Ureter (tissue), 1 donor: ENCODE measurements at regions not wholly inside any gene's neighbourhood (a gene's known extent, or its start where the extent isn't known, plus 50 kb on each side); places are given as distances from the start of the nearest gene placed in this dataset.

ENCODE experiments used
- DNase-seq: peaks from one replicate; pipeline ENCODE4 v3.0.0-alpha.2; 2020; ENCODE audit warnings: low spot score
- donor health status: DM: yes; HTN: yes; CAD: no.

DNA sequence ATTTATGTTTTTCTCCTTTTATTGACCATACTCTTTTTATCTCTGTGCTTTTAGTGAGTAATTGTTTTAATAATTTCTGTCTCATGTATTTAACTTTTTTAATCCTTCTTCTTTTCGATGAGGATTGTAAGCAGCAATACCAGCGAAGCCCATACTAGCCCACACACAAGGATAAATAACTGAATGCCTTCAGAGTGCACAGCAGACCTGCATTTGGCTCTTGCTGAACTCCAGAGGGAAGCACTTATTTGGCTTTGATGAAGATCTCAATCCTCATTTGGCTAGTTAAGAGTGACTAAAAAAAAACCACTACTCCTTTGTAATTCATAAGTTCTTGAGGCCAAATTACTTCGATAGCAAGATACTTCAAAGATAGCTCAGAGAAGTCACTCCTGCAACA lies 293.3 kb downstream of the METTL15 start:
- DNase-seq, result no peak

DNA sequence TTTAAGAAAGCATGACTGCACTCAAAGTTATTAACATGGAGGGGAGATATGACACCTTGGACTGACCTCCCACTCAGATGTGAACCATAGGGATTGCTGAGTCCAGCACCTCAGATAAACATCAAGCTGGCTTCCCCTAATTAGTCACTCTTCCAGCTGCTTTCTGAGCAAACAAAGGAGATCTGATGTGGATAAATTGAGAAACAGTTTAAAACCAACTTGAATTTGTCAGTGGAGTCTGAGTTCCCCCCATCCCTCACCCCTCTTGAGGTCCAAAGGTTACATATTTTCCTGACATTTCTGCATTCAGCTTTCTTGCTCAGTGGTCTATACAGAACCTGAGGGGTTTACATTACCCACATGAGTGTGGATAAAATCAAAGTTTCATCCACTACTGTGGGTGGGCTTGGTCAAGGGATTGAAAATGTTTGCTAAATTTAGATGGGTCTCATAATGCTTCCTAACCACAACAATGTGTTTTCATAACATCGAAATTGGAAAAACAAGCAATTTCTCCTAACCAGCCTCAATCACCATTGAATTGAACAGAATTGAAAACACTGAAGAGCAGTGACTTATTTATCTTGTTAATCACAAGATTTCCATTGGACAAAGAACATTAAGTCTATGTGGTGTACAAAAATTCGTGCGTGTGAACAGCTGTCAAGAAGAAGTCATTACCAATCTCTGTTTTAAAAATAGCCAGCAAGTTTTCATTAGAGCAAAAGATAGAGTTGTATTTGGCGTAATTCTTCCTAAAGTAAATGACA lies 292.3 kb downstream of the METTL15 start:
- DNase-seq, result no peak

DNA sequence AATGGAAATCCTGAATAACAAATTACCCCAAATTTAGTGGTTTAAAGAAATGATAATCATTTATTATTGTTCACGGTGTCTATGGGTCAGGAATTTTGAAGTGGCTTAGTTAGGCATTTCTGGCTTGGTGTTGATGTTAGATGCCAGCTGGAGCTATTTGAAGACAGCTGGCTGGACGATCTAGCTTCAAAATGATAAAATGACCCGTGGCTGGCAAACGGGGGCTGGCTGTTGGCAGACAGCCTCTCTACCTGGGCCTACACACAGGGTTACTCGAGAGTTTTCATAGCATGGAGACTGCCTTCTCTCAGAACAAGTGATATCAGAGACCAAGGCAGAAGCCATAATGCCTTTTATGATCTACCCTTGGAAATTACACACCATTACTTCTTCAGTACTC lies 285.2 kb downstream of the METTL15 start:
- no peak for DNase-seq

DNA sequence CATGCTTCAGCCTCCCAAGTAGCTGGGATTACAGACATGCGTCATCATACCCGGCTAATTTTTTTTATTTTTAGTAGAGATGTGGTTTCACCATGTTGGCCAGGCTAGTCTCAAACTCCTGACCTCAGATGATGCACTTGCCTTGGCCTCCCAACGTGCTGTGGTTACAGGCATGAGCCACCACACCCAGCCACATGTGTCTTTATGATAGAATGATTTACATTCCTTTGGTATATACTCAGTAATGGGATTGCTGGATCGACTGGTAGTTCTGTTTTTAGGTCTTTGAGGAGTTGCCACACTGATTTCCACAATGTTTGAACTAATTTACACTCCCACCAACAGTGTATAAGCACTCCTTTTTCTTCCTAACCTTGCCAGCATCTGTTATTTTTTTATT lies 276.2 kb downstream of the METTL15 start:
- no peak for DNase-seq

DNA sequence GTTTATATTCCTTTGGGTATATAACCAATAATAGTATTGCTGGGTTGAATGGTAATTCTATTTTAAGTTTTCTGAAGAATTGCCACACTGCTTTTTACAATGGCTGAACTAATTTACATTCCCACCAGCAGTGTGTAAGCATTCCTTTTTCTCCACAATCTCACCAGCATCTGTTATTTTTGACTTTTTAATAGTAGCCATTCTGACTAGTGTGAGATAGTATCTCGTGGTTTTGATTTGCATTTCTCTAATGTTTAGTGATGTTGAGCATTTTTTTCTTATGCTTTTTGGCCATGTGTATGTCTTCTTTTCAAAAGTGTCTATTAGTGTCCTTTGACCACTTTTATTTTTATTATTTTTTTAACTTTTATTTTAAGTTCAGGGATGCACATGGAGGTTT lies 275.3 kb downstream of the METTL15 start:
- no peak for DNase-seq
